GM23338 (cell line): ENCODE measurements at regions not wholly inside any gene's neighbourhood (a gene's known extent, or its start where the extent isn't known, plus 50 kb on each side); places are given as distances from the start of the nearest gene placed in this dataset.

Experiments
- ATAC-seq: fragments of 200-7000 bp; cut with Tn5 transposase; 3 replicates; pipeline ENCODE4 v1.9.1; 2020
- DNase-seq: peaks from one replicate; pipeline ENCODE4 v3.0.0-alpha.2; 2015; ENCODE audit warnings: low spot score
- H2AFZ ChIP-seq: fragments of 200-600 bp; sonication (generic); 2 replicates; pipeline ENCODE4 v1.8.0; 2016; ENCODE audit warnings: antibody characterized with exemption, mild to moderate bottlenecking, moderate library complexity
- H3F3A ChIP-seq: fragments of 200-600 bp; sonication (generic); replicated peaks from 2 replicates; pipeline ENCODE4 v1.8.0; 2017; ENCODE audit warnings: antibody characterized with exemption, mixed run types, low read depth
- H3K27ac ChIP-seq: fragments of 200-600 bp; sonication (generic); 2 replicates; pipeline ENCODE4 v1.6.1; 2016; ENCODE audit warnings: low read depth
- H3K27me3 ChIP-seq: fragments of 200-600 bp; sonication (generic); 2 replicates; pipeline ENCODE4 v1.8.0; 2016; ENCODE audit warnings: mild to moderate bottlenecking, mixed run types, moderate library complexity; ENCODE audit not compliant: insufficient read depth
- H3K36me3 ChIP-seq: fragments of 200-600 bp; sonication (generic); 2 replicates; pipeline ENCODE4 v1.8.0; 2016; ENCODE audit warnings: mild to moderate bottlenecking; ENCODE audit not compliant: insufficient read depth
- H3K4me1 ChIP-seq: fragments of 200-600 bp; sonication (generic); 2 replicates; pipeline ENCODE4 v1.8.0; 2016; ENCODE audit warnings: mild to moderate bottlenecking, moderate library complexity; ENCODE audit not compliant: insufficient read depth
- H3K4me2 ChIP-seq: fragments of 200-600 bp; sonication (generic); 2 replicates; pipeline ENCODE4 v1.7.1; 2017; ENCODE audit warnings: mixed run types
- H3K4me3 ChIP-seq: fragments of 200-600 bp; sonication (generic); 2 replicates; pipeline ENCODE4 v1.6.1; 2016; ENCODE audit warnings: mixed run types
- H3K79me2 ChIP-seq: fragments of 200-600 bp; sonication (generic); replicated peaks from 2 replicates; pipeline ENCODE4 v1.8.0; 2017; ENCODE audit warnings: mild to moderate bottlenecking; ENCODE audit not compliant: insufficient read depth
- H3K9me2 ChIP-seq: fragments of 200-600 bp; sonication (generic); 2 replicates; pipeline ENCODE4 v1.8.0; 2017; ENCODE audit not compliant: insufficient read depth
- H4K20me1 ChIP-seq: fragments of 200-600 bp; sonication (generic); replicated peaks from 2 replicates; pipeline ENCODE4 v1.8.0; 2017; ENCODE audit warnings: mild to moderate bottlenecking; ENCODE audit not compliant: insufficient read depth
- H3K27ac Mint-ChIP-seq: 2 replicates; pipeline ENCODE4 v1.8.0; 2020; ENCODE audit warnings: inconsistent platforms, mild to moderate bottlenecking, moderate library complexity, mixed read lengths
- H3K27me3 Mint-ChIP-seq: 3 replicates; pipeline ENCODE4 v1.8.0; 2022; ENCODE audit warnings: low read depth, mild to moderate bottlenecking, moderate library complexity, mixed read lengths, inconsistent platforms; ENCODE audit not compliant: insufficient read depth, poor library complexity
- H3K36me3 Mint-ChIP-seq: 3 replicates; pipeline ENCODE4 v1.8.0; 2021; ENCODE audit warnings: low read depth, mild to moderate bottlenecking, inconsistent platforms, moderate library complexity, mixed read lengths
- H3K4me1 Mint-ChIP-seq: 3 replicates; pipeline ENCODE4 v1.8.0; 2020; ENCODE audit warnings: mild to moderate bottlenecking, inconsistent platforms, mixed read lengths
- H3K4me3 Mint-ChIP-seq: 3 replicates; pipeline ENCODE4 v1.8.0; 2021; ENCODE audit warnings: moderate library complexity, mild to moderate bottlenecking, inconsistent platforms, mixed read lengths
- H3K9me3 Mint-ChIP-seq: 3 replicates; pipeline ENCODE4 v1.8.0; 2020; ENCODE audit warnings: moderate library complexity, mild to moderate bottlenecking, inconsistent platforms, mixed read lengths
- CTCF ChIP-seq, 2 experiments: fragments of 200-600 bp in 1 of 2; sonication (generic) in 1 of 2; conservative IDR thresholded peaks; 2 replicates each; pipeline versions ENCODE4 v1.5.1 to v1.6.1; 2016 to 2017; ENCODE audit warnings: antibody characterized with exemption in 2 of 2, low read depth in 2 of 2, mild to moderate bottlenecking in 2 of 2, moderate library complexity in 1 of 2
- POLR2AphosphoS5 ChIP-seq: IDR thresholded peaks from 2 replicates; pipeline ENCODE4 v1.6.1; 2016; ENCODE audit warnings: antibody characterized with exemption, low read depth
- TF ChIP-seq, protein P1 (sequence below): IDR thresholded peaks from 2 replicates; pipeline ENCODE4 v1.6.1; 2016; ENCODE audit warnings: antibody characterized with exemption
- TF ChIP-seq, protein P2 (sequence below): fragments of 250-450 bp; sonication (Bioruptor Pico); IDR thresholded peaks from 2 replicates; pipeline ENCODE4 v1.5.0; 2020; ENCODE audit warnings: mild to moderate bottlenecking, moderate library complexity

DNA sequence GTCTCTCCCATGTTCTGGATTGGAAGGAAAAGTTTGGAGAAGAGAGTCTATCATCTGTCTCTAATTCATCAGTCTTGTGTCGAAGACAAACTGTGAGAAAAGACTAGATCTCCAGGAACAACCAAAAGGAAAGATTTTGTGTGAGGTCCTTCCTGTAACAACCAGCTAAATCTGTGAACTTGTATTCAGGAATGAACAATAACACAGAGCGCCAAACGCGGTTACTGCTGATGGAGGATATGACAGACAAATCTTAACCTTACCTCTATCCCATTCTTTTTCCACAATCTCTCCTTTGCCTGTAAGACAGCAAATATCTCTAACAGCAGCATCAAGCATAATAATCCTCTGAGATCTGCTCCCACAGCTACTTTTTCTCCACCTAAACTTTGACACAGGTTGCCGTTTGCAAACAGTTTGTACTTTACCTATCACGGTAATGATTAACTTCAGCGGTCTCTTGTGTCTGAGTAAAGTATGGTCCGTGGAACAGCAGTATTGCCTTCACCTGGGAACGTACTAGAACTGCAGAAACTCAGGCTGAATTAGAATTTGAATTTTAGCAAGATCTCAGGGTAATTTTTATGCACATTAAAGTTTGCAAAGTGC lies 387.6 kb downstream of the ELAVL2 start (continued):
- TF ChIP-seq, protein P1, sequence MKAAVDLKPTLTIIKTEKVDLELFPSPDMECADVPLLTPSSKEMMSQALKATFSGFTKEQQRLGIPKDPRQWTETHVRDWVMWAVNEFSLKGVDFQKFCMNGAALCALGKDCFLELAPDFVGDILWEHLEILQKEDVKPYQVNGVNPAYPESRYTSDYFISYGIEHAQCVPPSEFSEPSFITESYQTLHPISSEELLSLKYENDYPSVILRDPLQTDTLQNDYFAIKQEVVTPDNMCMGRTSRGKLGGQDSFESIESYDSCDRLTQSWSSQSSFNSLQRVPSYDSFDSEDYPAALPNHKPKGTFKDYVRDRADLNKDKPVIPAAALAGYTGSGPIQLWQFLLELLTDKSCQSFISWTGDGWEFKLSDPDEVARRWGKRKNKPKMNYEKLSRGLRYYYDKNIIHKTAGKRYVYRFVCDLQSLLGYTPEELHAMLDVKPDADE, result no peak

GRCh38 chr9:23441275-23441674 lies 384.8 kb downstream of the ELAVL2 start:
- no peak overlapping the region for H3K4me3 Mint-ChIP-seq

More at GRCh38 chr9:23441275-23441674, 384.8 kb downstream of the ELAVL2 start:
- no peaks in the 10 kb centered on the region for H3K4me1 ChIP-seq
- H2AFZ ChIP-seq, result no peak overlapping the region
- no peaks in the 10 kb centered on the region for H3F3A ChIP-seq
- H4K20me1 ChIP-seq, result no peaks in the 10 kb centered on the region
- H3K79me2 ChIP-seq, result no peaks in the 10 kb centered on the region
- H3K27me3 Mint-ChIP-seq, result no peaks in the 10 kb centered on the region
- no peak overlapping the region for H3K27ac Mint-ChIP-seq
- H3K27me3 ChIP-seq, result no peaks in the 10 kb centered on the region
- DNase-seq, result no peak
- H3K36me3 Mint-ChIP-seq, result no peaks in the 10 kb centered on the region
- peaks cover 6% of the 10 kb centered on the region; the same call in 1 of the 2 replicates for H3K9me2 ChIP-seq
- H3K4me3 ChIP-seq, result no peak overlapping the region
- H3K4me1 Mint-ChIP-seq, result peaks cover 6% of the 10 kb centered on the region; the same call in 1 of the 3 replicates
- H3K4me2 ChIP-seq, result no peak overlapping the region
- H3K27ac ChIP-seq, result no peak overlapping the region
- TF ChIP-seq CTCF (conservative IDR thresholded peaks at IDR 0.05; ENCODE audit: low read depth in 2 of 2), result no peak
- no peak for TF ChIP-seq POLR2AphosphoS5
- TF ChIP-seq, protein P1, result no peak
- TF ChIP-seq, protein P2, sequence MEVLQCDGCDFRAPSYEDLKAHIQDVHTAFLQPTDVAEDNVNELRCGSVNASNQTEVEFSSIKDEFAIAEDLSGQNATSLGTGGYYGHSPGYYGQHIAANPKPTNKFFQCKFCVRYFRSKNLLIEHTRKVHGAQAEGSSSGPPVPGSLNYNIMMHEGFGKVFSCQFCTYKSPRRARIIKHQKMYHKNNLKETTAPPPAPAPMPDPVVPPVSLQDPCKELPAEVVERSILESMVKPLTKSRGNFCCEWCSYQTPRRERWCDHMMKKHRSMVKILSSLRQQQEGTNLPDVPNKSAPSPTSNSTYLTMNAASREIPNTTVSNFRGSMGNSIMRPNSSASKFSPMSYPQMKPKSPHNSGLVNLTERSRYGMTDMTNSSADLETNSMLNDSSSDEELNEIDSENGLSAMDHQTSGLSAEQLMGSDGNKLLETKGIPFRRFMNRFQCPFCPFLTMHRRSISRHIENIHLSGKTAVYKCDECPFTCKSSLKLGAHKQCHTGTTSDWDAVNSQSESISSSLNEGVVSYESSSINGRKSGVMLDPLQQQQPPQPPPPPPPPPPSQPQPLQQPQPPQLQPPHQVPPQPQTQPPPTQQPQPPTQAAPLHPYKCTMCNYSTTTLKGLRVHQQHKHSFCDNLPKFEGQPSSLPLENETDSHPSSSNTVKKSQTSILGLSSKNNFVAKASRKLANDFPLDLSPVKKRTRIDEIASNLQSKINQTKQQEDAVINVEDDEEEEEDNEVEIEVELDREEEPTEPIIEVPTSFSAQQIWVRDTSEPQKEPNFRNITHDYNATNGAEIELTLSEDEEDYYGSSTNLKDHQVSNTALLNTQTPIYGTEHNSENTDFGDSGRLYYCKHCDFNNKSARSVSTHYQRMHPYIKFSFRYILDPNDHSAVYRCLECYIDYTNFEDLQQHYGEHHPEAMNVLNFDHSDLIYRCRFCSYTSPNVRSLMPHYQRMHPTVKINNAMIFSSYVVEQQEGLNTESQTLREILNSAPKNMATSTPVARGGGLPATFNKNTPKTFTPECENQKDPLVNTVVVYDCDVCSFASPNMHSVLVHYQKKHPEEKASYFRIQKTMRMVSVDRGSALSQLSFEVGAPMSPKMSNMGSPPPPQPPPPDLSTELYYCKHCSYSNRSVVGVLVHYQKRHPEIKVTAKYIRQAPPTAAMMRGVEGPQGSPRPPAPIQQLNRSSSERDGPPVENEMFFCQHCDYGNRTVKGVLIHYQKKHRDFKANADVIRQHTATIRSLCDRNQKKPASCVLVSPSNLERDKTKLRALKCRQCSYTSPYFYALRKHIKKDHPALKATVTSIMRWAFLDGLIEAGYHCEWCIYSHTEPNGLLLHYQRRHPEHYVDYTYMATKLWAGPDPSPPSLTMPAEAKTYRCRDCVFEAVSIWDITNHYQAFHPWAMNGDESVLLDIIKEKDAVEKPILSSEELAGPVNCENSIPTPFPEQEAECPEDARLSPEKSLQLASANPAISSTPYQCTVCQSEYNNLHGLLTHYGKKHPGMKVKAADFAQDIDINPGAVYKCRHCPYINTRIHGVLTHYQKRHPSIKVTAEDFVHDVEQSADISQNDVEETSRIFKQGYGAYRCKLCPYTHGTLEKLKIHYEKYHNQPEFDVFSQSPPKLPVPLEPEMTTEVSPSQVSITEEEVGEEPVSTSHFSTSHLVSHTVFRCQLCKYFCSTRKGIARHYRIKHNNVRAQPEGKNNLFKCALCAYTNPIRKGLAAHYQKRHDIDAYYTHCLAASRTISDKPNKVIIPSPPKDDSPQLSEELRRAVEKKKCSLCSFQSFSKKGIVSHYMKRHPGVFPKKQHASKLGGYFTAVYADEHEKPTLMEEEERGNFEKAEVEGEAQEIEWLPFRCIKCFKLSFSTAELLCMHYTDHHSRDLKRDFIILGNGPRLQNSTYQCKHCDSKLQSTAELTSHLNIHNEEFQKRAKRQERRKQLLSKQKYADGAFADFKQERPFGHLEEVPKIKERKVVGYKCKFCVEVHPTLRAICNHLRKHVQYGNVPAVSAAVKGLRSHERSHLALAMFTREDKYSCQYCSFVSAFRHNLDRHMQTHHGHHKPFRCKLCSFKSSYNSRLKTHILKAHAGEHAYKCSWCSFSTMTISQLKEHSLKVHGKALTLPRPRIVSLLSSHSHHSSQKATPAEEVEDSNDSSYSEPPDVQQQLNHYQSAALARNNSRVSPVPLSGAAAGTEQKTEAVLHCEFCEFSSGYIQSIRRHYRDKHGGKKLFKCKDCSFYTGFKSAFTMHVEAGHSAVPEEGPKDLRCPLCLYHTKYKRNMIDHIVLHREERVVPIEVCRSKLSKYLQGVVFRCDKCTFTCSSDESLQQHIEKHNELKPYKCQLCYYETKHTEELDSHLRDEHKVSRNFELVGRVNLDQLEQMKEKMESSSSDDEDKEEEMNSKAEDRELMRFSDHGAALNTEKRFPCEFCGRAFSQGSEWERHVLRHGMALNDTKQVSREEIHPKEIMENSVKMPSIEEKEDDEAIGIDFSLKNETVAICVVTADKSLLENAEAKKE, result no peak
- no peaks in the 10 kb centered on the region for H3K36me3 ChIP-seq
- ATAC-seq, result no peak
- no peaks in the 10 kb centered on the region; the same call in 2 of the 3 replicates for H3K9me3 Mint-ChIP-seq
